Choroid plexus epithelial cell (primary cell): ENCODE measurements at regions not wholly inside any gene's neighbourhood (a gene's known extent, or its start where the extent isn't known, plus 50 kb on each side); places are given as distances from the start of the nearest gene placed in this dataset.

Experiments used
- DNase-seq: peaks from one replicate; pipeline ENCODE4 v3.0.0-alpha.2; 2010; ENCODE audit warnings: low read depth
- H3K4me3 ChIP-seq: 2 replicates; pipeline ENCODE4 v1.5.1; 2011; ENCODE audit warnings: low read depth, mild to moderate bottlenecking, control low read depth, low read length, moderate library complexity
- TF ChIP-seq, protein P1 (sequence below): conservative IDR thresholded peaks from 2 replicates; pipeline ENCODE4 v1.5.1; 2011; ENCODE audit warnings: low read depth, mild to moderate bottlenecking, control low read depth, inconsistent platforms, low read length, moderate library complexity

DNA sequence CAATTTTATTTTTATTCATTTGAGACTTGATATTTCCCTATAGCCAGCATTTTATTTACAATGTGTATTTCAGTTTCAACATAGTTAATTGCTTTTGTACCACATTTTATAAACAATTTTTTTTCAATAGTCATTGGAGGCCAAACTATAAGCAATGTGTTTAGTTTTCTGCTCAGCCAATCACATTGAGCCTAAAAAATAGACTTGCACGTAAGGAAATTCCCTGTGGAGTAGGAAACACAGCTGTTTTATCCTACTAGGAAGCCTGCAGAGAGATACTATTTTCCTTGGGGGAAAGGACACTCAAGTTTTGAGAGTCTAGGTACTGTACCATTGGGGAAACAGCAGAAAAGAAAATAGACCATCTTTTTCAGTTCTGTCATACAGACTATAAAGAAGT, 410.2 kb upstream of the GOT2 start:
- TF ChIP-seq, protein P1, sequence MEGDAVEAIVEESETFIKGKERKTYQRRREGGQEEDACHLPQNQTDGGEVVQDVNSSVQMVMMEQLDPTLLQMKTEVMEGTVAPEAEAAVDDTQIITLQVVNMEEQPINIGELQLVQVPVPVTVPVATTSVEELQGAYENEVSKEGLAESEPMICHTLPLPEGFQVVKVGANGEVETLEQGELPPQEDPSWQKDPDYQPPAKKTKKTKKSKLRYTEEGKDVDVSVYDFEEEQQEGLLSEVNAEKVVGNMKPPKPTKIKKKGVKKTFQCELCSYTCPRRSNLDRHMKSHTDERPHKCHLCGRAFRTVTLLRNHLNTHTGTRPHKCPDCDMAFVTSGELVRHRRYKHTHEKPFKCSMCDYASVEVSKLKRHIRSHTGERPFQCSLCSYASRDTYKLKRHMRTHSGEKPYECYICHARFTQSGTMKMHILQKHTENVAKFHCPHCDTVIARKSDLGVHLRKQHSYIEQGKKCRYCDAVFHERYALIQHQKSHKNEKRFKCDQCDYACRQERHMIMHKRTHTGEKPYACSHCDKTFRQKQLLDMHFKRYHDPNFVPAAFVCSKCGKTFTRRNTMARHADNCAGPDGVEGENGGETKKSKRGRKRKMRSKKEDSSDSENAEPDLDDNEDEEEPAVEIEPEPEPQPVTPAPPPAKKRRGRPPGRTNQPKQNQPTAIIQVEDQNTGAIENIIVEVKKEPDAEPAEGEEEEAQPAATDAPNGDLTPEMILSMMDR = no peak
- DNase-seq = no peak
- H3K4me3 ChIP-seq = no peak overlapping the region

- no peak for DNase-seq
- TF ChIP-seq, protein P1 = no peak
- H3K4me3 ChIP-seq = no peak overlapping the region
Measured at GRCh38 chr16:59126486-59126885, 392.4 kb upstream of the GOT2 start.

- H3K4me3 ChIP-seq = no peak overlapping the region
- no peak for DNase-seq
- TF ChIP-seq, protein P1 = no peak
Measured at GRCh38 chr16:59124056-59124455, 389.9 kb upstream of the GOT2 start.

DNA sequence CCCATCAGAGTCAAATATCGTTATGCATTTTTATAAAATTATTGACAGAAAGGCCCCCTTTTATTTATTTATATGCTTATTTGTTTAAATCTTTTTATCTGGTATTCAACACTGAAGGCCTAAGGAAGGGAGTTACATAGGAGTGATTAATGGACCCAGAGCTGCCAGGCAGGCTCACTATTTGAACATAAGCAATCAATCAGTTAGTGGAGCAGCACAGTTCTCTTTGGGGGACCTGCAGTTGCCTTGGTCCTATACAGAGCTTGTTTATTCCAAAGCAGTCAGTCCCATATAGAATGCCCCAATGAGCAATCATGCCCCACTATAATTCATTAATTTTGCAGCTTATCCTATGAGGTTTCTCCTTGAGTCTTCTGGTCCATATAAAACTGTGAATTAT, 389.4 kb upstream of the GOT2 start:
- H3K4me3 ChIP-seq = no peak overlapping the region
- TF ChIP-seq, protein P1 = no peak

GRCh38 chr16:59122262-59122537, 388.1 kb upstream of the GOT2 start:
- DNase-seq = no peak
- TF ChIP-seq, protein P1 = no peak
- H3K4me3 ChIP-seq = no peak overlapping the region

More for the DNA sequence above, 389.4 kb upstream of the GOT2 start:
- DNase-seq = no peak

- TF ChIP-seq, protein P1 = no peak
- no peak overlapping the region for H3K4me3 ChIP-seq
- DNase-seq = no peak
Measured at GRCh38 chr16:59121411-59122261, 387.5 kb upstream of the GOT2 start.

GRCh38 chr16:59116744-59117143, 382.6 kb upstream of the GOT2 start:
- DNase-seq = no peak
- no peak overlapping the region for H3K4me3 ChIP-seq
- TF ChIP-seq, protein P1 = no peak
